HEK293 (cell line): ENCODE measurements at regions not wholly inside any gene's neighbourhood (a gene's known extent, or its start where the extent isn't known, plus 50 kb on each side); places are given as distances from the start of the nearest gene placed in this dataset.

Experiments used
- CTCF ChIP-seq: fragments of 450-650 bp; formaldehyde crosslinking; IDR thresholded peaks from 2 replicates; pipeline ENCODE4 v1.5.1; 2016; ENCODE audit warnings: missing biosample characterization, missing genetic modification characterization
- REST ChIP-seq: fragments of 450-650 bp; formaldehyde crosslinking; IDR thresholded peaks from 2 replicates; pipeline ENCODE4 v1.5.1; 2016; ENCODE audit warnings: missing biosample characterization, missing genetic modification characterization
- SP2 ChIP-seq: fragments of 450-650 bp; formaldehyde crosslinking; IDR thresholded peaks from 2 replicates; pipeline ENCODE4 v1.5.1; 2016; ENCODE audit warnings: missing biosample characterization, missing genetic modification characterization
- TCF7L2 ChIP-seq: IDR thresholded peaks from 2 replicates; pipeline ENCODE4 v1.6.1; 2011; ENCODE audit warnings: low read depth, mild to moderate bottlenecking, inconsistent platforms, low read length, moderate library complexity, borderline replicate concordance
- ZNF121 ChIP-seq: fragments of 450-650 bp; formaldehyde crosslinking; IDR thresholded peaks from 2 replicates; pipeline ENCODE4 v1.5.1; 2016; ENCODE audit warnings: missing biosample characterization, missing genetic modification characterization
- ZNF138 ChIP-seq: fragments of 450-650 bp; formaldehyde crosslinking; IDR thresholded peaks from 2 replicates; pipeline ENCODE4 v1.5.1; 2016; ENCODE audit warnings: missing biosample characterization, missing genetic modification characterization, borderline replicate concordance
- ZNF24 ChIP-seq: fragments of 450-650 bp; formaldehyde crosslinking; IDR thresholded peaks from 2 replicates; pipeline ENCODE4 v1.5.1; 2016; ENCODE audit warnings: missing biosample characterization, missing genetic modification characterization
- ZNF324 ChIP-seq: fragments of 450-650 bp; formaldehyde crosslinking; IDR thresholded peaks from 2 replicates; pipeline ENCODE4 v1.5.1; 2016; ENCODE audit warnings: missing biosample characterization, missing genetic modification characterization
- ZNF549 ChIP-seq: fragments of 450-650 bp; IDR thresholded peaks from 2 replicates; pipeline ENCODE4 v1.5.1; 2018; ENCODE audit warnings: missing biosample characterization, missing genetic modification characterization, mild to moderate bottlenecking, inconsistent platforms, moderate library complexity
- ZNF707 ChIP-seq: fragments of 450-650 bp; formaldehyde crosslinking; IDR thresholded peaks from 2 replicates; pipeline ENCODE4 v1.5.1; 2016; ENCODE audit warnings: missing biosample characterization, missing genetic modification characterization
- ZNF776 ChIP-seq: fragments of 450-650 bp; formaldehyde crosslinking; IDR thresholded peaks from 2 replicates; pipeline ENCODE4 v1.5.0; 2017; ENCODE audit warnings: missing biosample characterization, missing genetic modification characterization, borderline replicate concordance

- TF ChIP-seq SP2 (tag by site-specific recombination) (no peak), CTCF (no peak), REST (tag by site-specific recombination) (no peak), ZNF324 (no peak), ZNF24 (tag by site-specific recombination) (no peak), ZNF138 (tag by site-specific recombination) (no peak), TCF7L2 (no peak), ZNF121 (tag by site-specific recombination) (no peak), ZNF707 (no peak), ZNF776 (tag by site-specific recombination) (no peak), ZNF549 (tag by site-specific recombination) (no peak)
Observed at GRCh38 chr5:175286981-175287380, 157.0 kb downstream of the DRD1 start.
